ENCODE measurements at regions not wholly inside any gene's neighbourhood (a gene's known extent, or its start where the extent isn't known, plus 50 kb on each side); places are given as distances from the start of the nearest gene placed in this dataset.
A peak's percentile ranks its signal among the peaks of the same experiment; 100 is the strongest.

- no peak for TF ChIP-seq ZNF140 (CRISPR knock-in tag; IDR thresholded peaks at IDR 0.05)
- no peak for TF ChIP-seq L3MBTL2 (IDR thresholded peaks at IDR 0.05)
- no peak for TF ChIP-seq ETS1 (conservative IDR thresholded peaks at IDR 0.05; ENCODE audit: control insufficient read depth, low read depth, low read length)
Observed at GRCh38 chr10:117432866-117433265, 57.6 kb upstream of the PDZD8 start (continued).

- ChIA-PET POLR2A (interaction anchor here (0.7 to 1.0 kb wide), 2 partner anchors 11 to 1401 kb away, joined by 3 to 5 read pairs; no protein-coding TSS in a partner anchor), CTCF (ENCODE audit: low intra/inter-chr PET ratio) (no interaction called here)
- Histone ChIP-seq H3K27ac (ENCODE audit: extremely low read depth, low read depth, low read length) (no peak overlapping the region), H3K9ac (ENCODE audit: insufficient read depth in 1 of 2, low read depth in 2 of 2, low read length in 2 of 2) (no peak overlapping the region), H3K4me3 (no peak overlapping the region), H4K20me1 (replicated peaks; ENCODE audit: control insufficient read depth, insufficient read depth, low read length) (no peaks in the 10 kb centered on the region), H3K4me1 (replicated peaks in 1 of 2; ENCODE audit: control insufficient read depth in 2 of 2, insufficient read depth in 2 of 2, low read length in 2 of 2) (peaks cover 4 to 6% of the 10 kb centered on the region in 2 experiments; a peak in 3 of 5 replicates), H3K36me3 (ENCODE audit: control insufficient read depth, insufficient read depth, low read length) (no peaks in the 10 kb centered on the region), H3K4me2 (ENCODE audit: insufficient read depth, low read length) (no peak overlapping the region), H3K27me3 (ENCODE audit: control insufficient read depth in 2 of 2, insufficient read depth in 2 of 2, low read length in 2 of 2) (no peaks in the 10 kb centered on the region), H3K79me2 (ENCODE audit: control insufficient read depth, insufficient read depth, low read length) (no peaks in the 10 kb centered on the region), H3K9me1 (ENCODE audit: control insufficient read depth, insufficient read depth, low read length) (no peaks in the 10 kb centered on the region), H2AFZ (ENCODE audit: low read depth, low read length) (peak overlapping the region; percentile 45), H3K9me3 (replicated peaks; ENCODE audit: control insufficient read depth, insufficient read depth, low read depth, low read length) (no peaks in the 10 kb centered on the region)
- peak; percentile 69 for ATAC-seq
- intact Hi-C loops (cut with micrococcal nuclease) (loop anchor here (1.0 kb wide), 1 partner anchor 18 kb away; no protein-coding TSS in a partner anchor), in situ Hi-C loops (cut with MboI) (loop anchor here (25.0 kb wide), 1 partner anchor 194 kb away; the partner anchor contains the start of gene SLC18A2)
- FAIRE-seq: peak; percentile 76
- WGBS (ENCODE audit: insufficient coverage, low coverage, missing lambda C conversion rate): 6% methylated on average over 4 of the region's 4 CpGs
- no peak for DNase-seq (ENCODE audit: extremely low read depth in 1 of 4, low spot score in 3 of 4)
- BruUV-seq (replicated peaks): no TSS peak
- TF ChIP-seq ZBTB8A (IDR thresholded peaks at IDR 0.05; ENCODE audit: partially characterized antibody) (no peak), MAZ (CRISPR knock-in tag; conservative IDR thresholded peaks at IDR 0.05 in 1 of 2, IDR thresholded peaks at IDR 0.05 in 1 of 2) (peak in 1 of 2 experiments; percentile 19; a peak in 1 of 4 replicates), DEAF1 (CRISPR knock-in tag; IDR thresholded peaks at IDR 0.05) (peak; percentile 49; the same call in 1 of the 2 replicates), CTCF (IDR thresholded peaks at IDR 0.05 in 2 of 3, conservative IDR thresholded peaks at IDR 0.05 in 1 of 3; ENCODE audit: insufficient read depth in 2 of 3, low read depth in 1 of 3, low read length in 3 of 3) (peak; percentile 21 to 56 (median 35); a peak in 2 of 6 replicates)
Observed at GRCh38 chr10:117431160-117431559, 55.9 kb upstream of the PDZD8 start.

Measured in K562 (cell line).